Caki2 (cell line): ENCODE measurements at regions not wholly inside any gene's neighbourhood (a gene's known extent, or its start where the extent isn't known, plus 50 kb on each side); places are given as distances from the start of the nearest gene placed in this dataset.
A peak's percentile ranks its signal among the peaks of the same experiment; 100 is the strongest.

Experiments used
- DNase-seq: peaks from one replicate; pipeline ENCODE4 v3.0.0-alpha.2; 2015; ENCODE audit warnings: low read depth
- in situ Hi-C: cut with HindIII; loops from 2 replicates; pipeline ENCODE4 v1.10.0; 2016; ENCODE audit warnings: low sequenced_read_pairs, low pct_unique_long_range_greater_than_20kb, mixed read lengths

GRCh38 chr18:74023220-74023619 is 124.4 kb downstream of the FBXO15 start:
- in situ Hi-C loops, result no loop called here
- no peak for DNase-seq

GRCh38 chr18:74019864-74020263 is 127.8 kb downstream of the FBXO15 start:
- DNase-seq, result no peak
- in situ Hi-C loops, result no loop called here

GRCh38 chr18:74013955-74014354 is 133.7 kb downstream of the FBXO15 start:
- no peak for DNase-seq
- in situ Hi-C loops, result no loop called here

- in situ Hi-C loops, result no loop called here
- no peak for DNase-seq
Observed at GRCh38 chr18:74012954-74013630, 134.5 kb downstream of the FBXO15 start.

- DNase-seq, result no peak
- in situ Hi-C loops, result no loop called here
Observed at GRCh38 chr18:74006143-74006542, 141.5 kb downstream of the FBXO15 start.

GRCh38 chr18:74005320-74006109 is 142.1 kb downstream of the FBXO15 start:
- in situ Hi-C loops, result no loop called here
- no peak for DNase-seq

GRCh38 chr18:73992242-73993022 is 155.2 kb downstream of the FBXO15 start:
- DNase-seq, result no peak
- in situ Hi-C loops, result no loop called here

GRCh38 chr18:73991570-73991969 is 156.1 kb downstream of the FBXO15 start:
- in situ Hi-C loops, result no loop called here
- no peak for DNase-seq

- in situ Hi-C loops, result no loop called here
- DNase-seq, result no peak
Observed at GRCh38 chr18:73990258-73990657, 157.4 kb downstream of the FBXO15 start.

- no peak for DNase-seq
- in situ Hi-C loops, result no loop called here
Observed at GRCh38 chr18:73987247-73987980, 160.2 kb downstream of the FBXO15 start.

- in situ Hi-C loops, result no loop called here
- no peak for DNase-seq
Observed at GRCh38 chr18:73986711-73987110, 160.9 kb downstream of the FBXO15 start.

- DNase-seq, result no peak
- in situ Hi-C loops, result no loop called here
Observed at GRCh38 chr18:73985855-73986625, 161.6 kb downstream of the FBXO15 start.

- DNase-seq, result no peak
- in situ Hi-C loops, result no loop called here
Observed at GRCh38 chr18:73983970-73984369, 163.7 kb downstream of the FBXO15 start.

GRCh38 chr18:73983496-73983895 is 164.1 kb downstream of the FBXO15 start:
- DNase-seq, result no peak
- in situ Hi-C loops, result no loop called here

GRCh38 chr18:73981796-73982195 is 165.8 kb downstream of the FBXO15 start:
- in situ Hi-C loops, result no loop called here
- no peak for DNase-seq

- DNase-seq, result peak; percentile 2
Observed at GRCh38 chr18:73980289-73980979, 167.2 kb downstream of the FBXO15 start.

GRCh38 chr18:73979742-73980141 is 167.9 kb downstream of the FBXO15 start:
- in situ Hi-C loops, result no loop called here
- DNase-seq, result no peak

More at GRCh38 chr18:73980289-73980979, 167.2 kb downstream of the FBXO15 start:
- in situ Hi-C loops, result no loop called here
